DOHH2 (cell line): ENCODE measurements at regions not wholly inside any gene's neighbourhood (a gene's known extent, or its start where the extent isn't known, plus 50 kb on each side); places are given as distances from the start of the nearest gene placed in this dataset.

Experiments
- H3F3A ChIP-seq: fragments of 200-600 bp; sonication (generic), shearing (Covaris generic); 2 replicates; pipeline ENCODE4 v1.6.0; 2016; ENCODE audit warnings: antibody characterized with exemption, mild to moderate bottlenecking; ENCODE audit not compliant: control insufficient read depth, insufficient read depth
- H3K27ac ChIP-seq: fragments of 200-600 bp; sonication (generic); 2 replicates; pipeline ENCODE4 v1.5.1; 2014; ENCODE audit warnings: low read depth, mild to moderate bottlenecking, low read length, moderate library complexity
- H3K27me3 ChIP-seq: fragments of 200-600 bp; sonication (generic); 2 replicates; pipeline ENCODE4 v1.6.1; 2014; ENCODE audit warnings: mild to moderate bottlenecking, low read length, mixed read lengths; ENCODE audit not compliant: control insufficient read depth
- H3K36me3 ChIP-seq: fragments of 200-600 bp; sonication (generic); 2 replicates; pipeline ENCODE4 v1.6.1; 2014; ENCODE audit warnings: mild to moderate bottlenecking, low read length, moderate library complexity, mixed read lengths; ENCODE audit not compliant: control insufficient read depth
- H3K4me1 ChIP-seq: fragments of 200-600 bp; sonication (generic); 2 replicates; pipeline ENCODE4 v1.6.1; 2014; ENCODE audit warnings: mild to moderate bottlenecking, low read length, mixed read lengths; ENCODE audit not compliant: control insufficient read depth
- H3K4me2 ChIP-seq: fragments of 200-600 bp; sonication (generic); 2 replicates; pipeline ENCODE4 v1.6.0; 2014; ENCODE audit warnings: mild to moderate bottlenecking, low read length, moderate library complexity
- H3K4me3 ChIP-seq: fragments of 200-600 bp; sonication (generic); 2 replicates; pipeline ENCODE4 v1.5.1; 2014; ENCODE audit warnings: mild to moderate bottlenecking, low read length, mixed read lengths
- H3K79me2 ChIP-seq: fragments of 200-600 bp; sonication (generic); 2 replicates; pipeline ENCODE4 v1.6.1; 2014; ENCODE audit warnings: mild to moderate bottlenecking, low read length, mixed read lengths; ENCODE audit not compliant: control insufficient read depth
- H3K9me2 ChIP-seq: fragments of 200-600 bp; sonication (generic); replicated peaks from 2 replicates; pipeline ENCODE4 v1.6.1; 2014; ENCODE audit warnings: mild to moderate bottlenecking, low read length, mixed read lengths; ENCODE audit not compliant: control insufficient read depth
- H3K9me3 ChIP-seq: fragments of 200-600 bp; sonication (generic); 2 replicates; pipeline ENCODE4 v1.6.1; 2014; ENCODE audit warnings: antibody characterized with exemption, low read length, mixed read lengths; ENCODE audit not compliant: control insufficient read depth, insufficient read depth
- H4K20me1 ChIP-seq: fragments of 200-600 bp; sonication (generic); 2 replicates; pipeline ENCODE4 v1.6.0; 2014; ENCODE audit warnings: low read depth, mild to moderate bottlenecking, antibody characterized with exemption, low read length, moderate library complexity; ENCODE audit not compliant: control insufficient read depth, insufficient read depth
- EZH2phosphoT487 ChIP-seq: fragments of 200-600 bp; sonication (generic); IDR thresholded peaks from 2 replicates; pipeline ENCODE4 v1.6.1; 2017; ENCODE audit warnings: borderline replicate concordance, mild to moderate bottlenecking, antibody characterized with exemption, low read length, moderate library complexity, mixed read lengths
- TF ChIP-seq, protein P1 (sequence below): fragments of 200-600 bp; sonication (generic); IDR thresholded peaks from one replicate; pipeline ENCODE4 v1.5.1; 2014; ENCODE audit warnings: antibody characterized with exemption, mild to moderate bottlenecking, low read depth, low read length; ENCODE audit not compliant: poor library complexity, severe bottlenecking

GRCh38 chrX:97968376-97969163, 1084.9 kb downstream of the RPA4 start:
- H4K20me1 ChIP-seq: no peaks in the 10 kb centered on the region
- H3K9me2 ChIP-seq: no peaks in the 10 kb centered on the region
- TF ChIP-seq EZH2phosphoT487: no peak
- TF ChIP-seq, protein P1, sequence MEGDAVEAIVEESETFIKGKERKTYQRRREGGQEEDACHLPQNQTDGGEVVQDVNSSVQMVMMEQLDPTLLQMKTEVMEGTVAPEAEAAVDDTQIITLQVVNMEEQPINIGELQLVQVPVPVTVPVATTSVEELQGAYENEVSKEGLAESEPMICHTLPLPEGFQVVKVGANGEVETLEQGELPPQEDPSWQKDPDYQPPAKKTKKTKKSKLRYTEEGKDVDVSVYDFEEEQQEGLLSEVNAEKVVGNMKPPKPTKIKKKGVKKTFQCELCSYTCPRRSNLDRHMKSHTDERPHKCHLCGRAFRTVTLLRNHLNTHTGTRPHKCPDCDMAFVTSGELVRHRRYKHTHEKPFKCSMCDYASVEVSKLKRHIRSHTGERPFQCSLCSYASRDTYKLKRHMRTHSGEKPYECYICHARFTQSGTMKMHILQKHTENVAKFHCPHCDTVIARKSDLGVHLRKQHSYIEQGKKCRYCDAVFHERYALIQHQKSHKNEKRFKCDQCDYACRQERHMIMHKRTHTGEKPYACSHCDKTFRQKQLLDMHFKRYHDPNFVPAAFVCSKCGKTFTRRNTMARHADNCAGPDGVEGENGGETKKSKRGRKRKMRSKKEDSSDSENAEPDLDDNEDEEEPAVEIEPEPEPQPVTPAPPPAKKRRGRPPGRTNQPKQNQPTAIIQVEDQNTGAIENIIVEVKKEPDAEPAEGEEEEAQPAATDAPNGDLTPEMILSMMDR: no peak
- no peak overlapping the region for H3K4me3 ChIP-seq
- no peaks in the 10 kb centered on the region for H3K27me3 ChIP-seq
- no peak overlapping the region for H3K4me2 ChIP-seq
- H3K36me3 ChIP-seq: no peaks in the 10 kb centered on the region
- no peaks in the 10 kb centered on the region for H3K79me2 ChIP-seq
- no peaks in the 10 kb centered on the region for H3K9me3 ChIP-seq
- H3F3A ChIP-seq: no peaks in the 10 kb centered on the region
- H3K4me1 ChIP-seq: no peaks in the 10 kb centered on the region
- H3K27ac ChIP-seq: no peak overlapping the region

DNA sequence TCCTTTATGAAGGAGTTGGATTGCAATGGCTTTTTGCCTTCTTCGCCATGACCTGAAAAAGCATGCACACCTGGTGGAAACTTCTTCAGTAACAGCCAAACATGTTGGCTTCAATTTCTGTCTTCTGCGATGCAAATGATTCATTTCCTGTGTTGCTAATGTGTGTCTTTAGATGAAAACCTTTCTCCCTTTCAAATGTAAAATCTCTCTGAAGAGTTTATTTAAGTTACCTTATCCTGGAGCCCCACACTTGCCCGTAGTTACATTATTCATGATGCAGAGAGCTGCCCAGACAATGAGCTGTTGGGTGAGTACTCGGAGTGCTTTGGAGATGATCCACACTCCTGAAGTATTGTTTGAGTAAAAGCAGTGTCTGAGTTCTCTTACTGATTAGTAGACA, 1100.9 kb downstream of the RPA4 start:
- Histone ChIP-seq H4K20me1 (no peaks in the 10 kb centered on the region), H3K36me3 (no peaks in the 10 kb centered on the region), H3K27ac (peak overlapping the region; percentile 33; the same call in 1 of the 2 replicates), H3K4me2 (peak overlapping the region; percentile 43), H3K9me2 (no peaks in the 10 kb centered on the region), H3F3A (no peaks in the 10 kb centered on the region), H3K9me3 (no peaks in the 10 kb centered on the region), H3K27me3 (no peaks in the 10 kb centered on the region), H3K79me2 (no peaks in the 10 kb centered on the region), H3K4me1 (peaks cover 22% of the 10 kb centered on the region), H3K4me3 (peak overlapping the region; percentile 22)
- TF ChIP-seq, protein P1: no peak
- TF ChIP-seq EZH2phosphoT487: no peak

DNA sequence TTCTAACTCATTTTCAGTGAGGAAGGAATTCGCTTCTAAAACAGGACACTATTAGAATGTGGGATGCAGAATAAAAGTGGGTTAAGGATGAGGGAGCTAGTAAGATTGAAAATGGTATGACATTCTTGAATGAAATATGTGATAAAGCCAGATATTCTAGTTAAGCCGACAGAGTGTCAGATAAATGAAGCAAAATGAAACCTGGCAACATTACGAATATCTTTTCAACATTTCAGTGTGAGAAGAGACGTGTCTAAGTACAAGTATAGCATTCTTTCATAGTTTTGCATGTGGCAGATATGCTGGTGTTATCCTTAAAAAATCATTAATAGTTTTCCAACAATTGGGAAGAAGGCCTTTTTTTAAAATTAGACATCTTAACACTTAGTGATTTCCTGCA, 1101.4 kb downstream of the RPA4 start:
- no peaks in the 10 kb centered on the region for H3F3A ChIP-seq
- peak overlapping the region; percentile 43 for H3K4me2 ChIP-seq
- H3K27ac ChIP-seq: peak overlapping the region; percentile 33; the same call in 1 of the 2 replicates
- H3K9me3 ChIP-seq: no peaks in the 10 kb centered on the region
- no peaks in the 10 kb centered on the region for H3K27me3 ChIP-seq
- peak overlapping the region; percentile 22; the same call in 1 of the 2 replicates for H3K4me3 ChIP-seq
- no peaks in the 10 kb centered on the region for H3K79me2 ChIP-seq
- no peak for TF ChIP-seq EZH2phosphoT487
- TF ChIP-seq, protein P1: no peak
- H4K20me1 ChIP-seq: no peaks in the 10 kb centered on the region
- no peaks in the 10 kb centered on the region for H3K9me2 ChIP-seq
- H3K36me3 ChIP-seq: no peaks in the 10 kb centered on the region
- peaks cover 22% of the 10 kb centered on the region for H3K4me1 ChIP-seq
